ENCODE measurements at regions not wholly inside any gene's neighbourhood (a gene's known extent, or its start where the extent isn't known, plus 50 kb on each side); places are given as distances from the start of the nearest gene placed in this dataset.

DNA sequence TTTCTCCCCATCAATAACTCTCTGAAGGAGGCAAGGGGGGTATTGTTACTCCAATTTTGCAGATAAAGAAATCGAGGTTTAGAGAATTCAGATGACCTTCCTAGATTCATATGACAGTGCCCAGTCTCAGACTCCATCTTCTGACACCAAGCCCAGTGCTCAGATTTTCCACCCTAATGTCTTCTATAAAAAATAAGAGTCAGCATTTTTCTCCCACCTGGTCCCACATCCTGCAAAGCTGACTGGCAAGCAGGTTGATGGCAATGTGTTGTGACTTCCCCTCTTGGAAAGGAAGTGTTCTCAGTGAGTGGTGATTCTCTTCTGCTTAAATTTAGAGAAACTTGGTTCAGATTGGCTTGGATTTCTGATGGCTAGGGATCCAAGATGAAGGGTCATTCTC, 129.4 kb downstream of the SOX9 start:
- TF ChIP-seq GATA2 (IDR thresholded peaks at IDR 0.05; ENCODE audit: low read depth, low read length) (no peak), GATA3 (IDR thresholded peaks at IDR 0.05; ENCODE audit: low read depth, low read length) (no peak)
